SK-N-SH treated with all-trans-retinoic acid at 6 μM for 48 hours (cell line): ENCODE measurements at regions not wholly inside any gene's neighbourhood (a gene's known extent, or its start where the extent isn't known, plus 50 kb on each side); places are given as distances from the start of the nearest gene placed in this dataset.
A peak's percentile ranks its signal among the peaks of the same experiment; 100 is the strongest.

Experiments
- ATAC-seq: fragments of 200-7000 bp; cut with Tn5 transposase; 3 replicates; pipeline ENCODE4 v1.9.1; 2020; ENCODE audit warnings: mild to moderate bottlenecking, moderate library complexity
- ARNTL ChIP-seq: fragments of 450-650 bp; formaldehyde crosslinking; IDR thresholded peaks from 2 replicates; pipeline ENCODE4 v1.5.0; 2020; ENCODE audit warnings: low read depth, mild to moderate bottlenecking, moderate library complexity, borderline replicate concordance
- BACH2 ChIP-seq: fragments of 250-450 bp; sonication (Bioruptor Pico); IDR thresholded peaks from 2 replicates; pipeline ENCODE4 v1.9.0; 2021; ENCODE audit warnings: mild to moderate bottlenecking, borderline replicate concordance
- CREB5 ChIP-seq: fragments of 250-450 bp; sonication (Bioruptor Pico); IDR thresholded peaks from 2 replicates; pipeline ENCODE4 v1.5.1; 2020; ENCODE audit warnings: low read depth, mild to moderate bottlenecking, moderate library complexity
- CSDC2 ChIP-seq: fragments of 250-450 bp; sonication (Bioruptor Pico); IDR thresholded peaks from 2 replicates; pipeline ENCODE4 v1.5.0; 2020; ENCODE audit warnings: mild to moderate bottlenecking, moderate library complexity
- CSRNP3 ChIP-seq: fragments of 250-450 bp; sonication (Bioruptor Pico); IDR thresholded peaks from 2 replicates; pipeline ENCODE4 v1.5.1; 2021; ENCODE audit warnings: mild to moderate bottlenecking, moderate library complexity
- ESRRG ChIP-seq: fragments of 250-450 bp; sonication (Bioruptor Pico); IDR thresholded peaks from 2 replicates; pipeline ENCODE4 v1.6.1; 2021; ENCODE audit warnings: mild to moderate bottlenecking
- GLIS3 ChIP-seq: fragments of 250-450 bp; sonication (Bioruptor Pico); IDR thresholded peaks from 2 replicates; pipeline ENCODE4 v1.5.0; 2020; ENCODE audit warnings: mild to moderate bottlenecking, moderate library complexity
- ISL1 ChIP-seq: fragments of 250-450 bp; sonication (Bioruptor Pico); IDR thresholded peaks from 2 replicates; pipeline ENCODE4 v2.1.2; 2022; ENCODE audit warnings: mild to moderate bottlenecking, moderate library complexity
- PATZ1 ChIP-seq: fragments of 250-450 bp; sonication (Bioruptor Pico); IDR thresholded peaks from 2 replicates; pipeline ENCODE4 v1.8.0; 2020; ENCODE audit warnings: mild to moderate bottlenecking, moderate library complexity, borderline replicate concordance
- POU6F1 ChIP-seq: fragments of 250-450 bp; sonication (Bioruptor Pico); IDR thresholded peaks from 2 replicates; pipeline ENCODE4 v1.8.0; 2021; ENCODE audit warnings: low read depth, mild to moderate bottlenecking, moderate library complexity, borderline replicate concordance
- PPARA ChIP-seq: fragments of 250-450 bp; sonication (Bioruptor Pico); IDR thresholded peaks from 2 replicates; pipeline ENCODE4 v1.5.0; 2020; ENCODE audit warnings: mild to moderate bottlenecking, borderline replicate concordance
- RARB ChIP-seq: fragments of 250-450 bp; sonication (Bioruptor Pico); IDR thresholded peaks from 2 replicates; pipeline ENCODE4 v1.8.0; 2021; ENCODE audit warnings: mild to moderate bottlenecking, moderate library complexity
- SNAI2 ChIP-seq: fragments of 250-450 bp; sonication (Bioruptor Pico); IDR thresholded peaks from 2 replicates; pipeline ENCODE4 v1.5.0; 2020; ENCODE audit warnings: mild to moderate bottlenecking, moderate library complexity
- TCF4 ChIP-seq: fragments of 250-450 bp; sonication (Bioruptor Pico); IDR thresholded peaks from 2 replicates; pipeline ENCODE4 v1.8.0; 2021; ENCODE audit warnings: mild to moderate bottlenecking, moderate library complexity, borderline replicate concordance
- TOX ChIP-seq: fragments of 250-450 bp; sonication (Bioruptor Pico); IDR thresholded peaks from 2 replicates; pipeline ENCODE4 v1.8.0; 2021; ENCODE audit warnings: mild to moderate bottlenecking, moderate library complexity, borderline replicate concordance
- TSHZ2 ChIP-seq: fragments of 250-450 bp; sonication (Bioruptor Pico); IDR thresholded peaks from 2 replicates; pipeline ENCODE4 v1.5.0; 2020; ENCODE audit warnings: mild to moderate bottlenecking, moderate library complexity
- ZC3H10 ChIP-seq: fragments of 250-450 bp; sonication (Bioruptor Pico); IDR thresholded peaks from 2 replicates; pipeline ENCODE4 v1.5.1; 2021; ENCODE audit warnings: mild to moderate bottlenecking, moderate library complexity
- ZFP3 ChIP-seq: fragments of 250-450 bp; sonication (Bioruptor Pico); IDR thresholded peaks from 2 replicates; pipeline ENCODE4 v1.5.0; 2020; ENCODE audit warnings: mild to moderate bottlenecking, moderate library complexity
- ZFP30 ChIP-seq: fragments of 450-650 bp; formaldehyde crosslinking; IDR thresholded peaks from 2 replicates; pipeline ENCODE4 v1.5.0; 2022; ENCODE audit warnings: mild to moderate bottlenecking, moderate library complexity
- ZNF565 ChIP-seq: fragments of 450-650 bp; formaldehyde crosslinking; conservative IDR thresholded peaks from 2 replicates; pipeline ENCODE4 v1.5.0; 2020; ENCODE audit warnings: low read depth, mild to moderate bottlenecking, moderate library complexity
- ZNF70 ChIP-seq: fragments of 450-650 bp; formaldehyde crosslinking; IDR thresholded peaks from 2 replicates; pipeline ENCODE4 v1.5.0; 2020; ENCODE audit warnings: mild to moderate bottlenecking, moderate library complexity
- ZNF8 ChIP-seq: fragments of 450-650 bp; formaldehyde crosslinking; IDR thresholded peaks from 2 replicates; pipeline ENCODE4 v1.5.0; 2020; ENCODE audit warnings: mild to moderate bottlenecking, moderate library complexity

GRCh38 chr21:27213303-27213702, 246.4 kb upstream of the ADAMTS5 start:
- TF ChIP-seq TCF4 (CRISPR knock-in tag) (no peak), POU6F1 (CRISPR knock-in tag) (no peak), ARNTL (CRISPR knock-in tag) (no peak), ISL1 (peak; percentile 70)
- peak; percentile 57; the same call in 2 of the 3 replicates for ATAC-seq

GRCh38 chr21:27212441-27212840, 245.6 kb upstream of the ADAMTS5 start:
- 0 out of 2 replicates have a peak, but pooled peaks have one; percentile 30 for TF ChIP-seq ISL1
- TF ChIP-seq PATZ1, result no peak
- TF ChIP-seq, all 23 proteins: peak for 1
- ATAC-seq, result no peak

- TF ChIP-seq CREB5, result no peak
- no peak for TF ChIP-seq RARB (CRISPR knock-in tag)
- no peak for TF ChIP-seq TCF4 (CRISPR knock-in tag)
- TF ChIP-seq ZNF8 (CRISPR knock-in tag), result no peak
- no peak for TF ChIP-seq TSHZ2 (CRISPR knock-in tag)
- no peak for TF ChIP-seq BACH2
- no peak for TF ChIP-seq ZNF565 (CRISPR knock-in tag)
- no peak for TF ChIP-seq POU6F1 (CRISPR knock-in tag)
- TF ChIP-seq SNAI2, result no peak
- TF ChIP-seq ZFP30 (CRISPR knock-in tag), result no peak
- TF ChIP-seq ARNTL (CRISPR knock-in tag), result no peak
- TF ChIP-seq GLIS3 (CRISPR knock-in tag), result no peak
- TF ChIP-seq ZC3H10 (CRISPR knock-in tag), result no peak
- TF ChIP-seq ZFP3 (CRISPR knock-in tag), result no peak
- no peak for TF ChIP-seq CSDC2
- ATAC-seq, result no peak
Measured at GRCh38 chr21:27209546-27209945, 242.7 kb upstream of the ADAMTS5 start.

- ATAC-seq, result peak; percentile 94
- TF ChIP-seq CSRNP3 (no peak), ESRRG (CRISPR knock-in tag) (no peak), ZC3H10 (CRISPR knock-in tag) (peak; percentile 64; the same call in 1 of the 2 replicates), PPARA (CRISPR knock-in tag) (no peak), CSDC2 (no peak), ZNF8 (CRISPR knock-in tag) (no peak), TOX (CRISPR knock-in tag) (no peak), CREB5 (no peak), ZNF70 (CRISPR knock-in tag) (no peak)
Measured at GRCh38 chr21:27206368-27206982, 239.6 kb upstream of the ADAMTS5 start.
